Muscle of back (tissue), 3 donors: ENCODE measurements at regions not wholly inside any gene's neighbourhood (a gene's known extent, or its start where the extent isn't known, plus 50 kb on each side); places are given as distances from the start of the nearest gene placed in this dataset.

Source experiments
- DNase-seq, 3 donors: peaks; one replicate each; pipeline versions ENCODE4 v3.0.0 to v3.0.0-alpha.2; 2013

- DNase-seq = no peak
Observed at GRCh38 chr18:75544051-75544481, 116.6 kb upstream of the SMIM21 start.

DNA sequence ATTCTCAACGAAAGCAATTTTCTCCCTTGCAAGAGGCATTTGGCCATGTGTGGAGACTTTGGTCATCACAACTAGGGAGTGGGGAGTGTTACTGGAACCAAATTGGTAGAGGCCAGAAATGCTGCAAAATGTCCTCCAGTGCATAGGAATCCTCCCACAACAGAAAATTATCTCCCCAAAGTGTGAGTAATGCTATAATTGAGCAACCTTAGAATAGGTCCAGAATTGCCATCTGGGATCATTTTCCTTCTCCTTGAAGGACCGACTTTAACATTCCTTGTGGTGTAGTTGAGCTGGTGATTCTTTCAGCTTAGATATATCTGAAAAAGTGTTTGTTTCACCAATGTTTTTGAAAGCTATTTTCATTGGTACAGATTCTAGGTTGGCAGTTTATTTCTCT is 111.2 kb upstream of the SMIM21 start:
- no peak for DNase-seq

GRCh38 chr18:75533950-75534349 is 106.4 kb upstream of the SMIM21 start:
- peak in 1 of 3 donors; percentile 25 for DNase-seq

GRCh38 chr18:75533209-75533608 is 105.7 kb upstream of the SMIM21 start:
- no peak for DNase-seq

DNA sequence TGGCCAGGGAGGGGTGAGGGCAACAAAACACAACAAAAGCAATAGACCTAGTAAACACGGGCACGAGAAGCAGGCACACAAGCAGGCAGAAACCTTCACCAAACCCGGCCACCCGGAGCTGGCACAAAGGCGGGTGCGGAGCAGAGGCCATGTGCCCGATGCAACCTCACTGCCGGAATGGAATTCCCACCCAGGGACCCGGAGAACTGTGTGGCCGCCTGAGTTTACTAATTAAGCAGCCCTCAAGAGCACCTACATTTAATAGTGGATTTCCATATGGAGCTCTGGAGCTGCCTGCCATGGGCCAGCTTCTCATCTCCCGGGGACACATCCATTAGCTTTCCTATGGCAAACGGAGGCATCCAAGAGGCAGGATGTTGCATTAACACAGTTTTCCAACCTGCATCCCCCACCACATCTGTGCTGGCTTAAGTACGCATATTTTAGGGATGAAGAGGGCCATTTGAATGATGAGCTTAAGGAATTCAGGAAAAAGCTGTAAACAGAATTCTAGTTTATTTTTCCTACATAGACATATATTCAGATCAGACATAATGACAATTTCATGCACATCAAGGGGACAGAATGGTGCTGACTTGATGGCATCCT is 104.5 kb upstream of the SMIM21 start:
- peak in 1 of 3 donors; percentile 34 for DNase-seq

DNA sequence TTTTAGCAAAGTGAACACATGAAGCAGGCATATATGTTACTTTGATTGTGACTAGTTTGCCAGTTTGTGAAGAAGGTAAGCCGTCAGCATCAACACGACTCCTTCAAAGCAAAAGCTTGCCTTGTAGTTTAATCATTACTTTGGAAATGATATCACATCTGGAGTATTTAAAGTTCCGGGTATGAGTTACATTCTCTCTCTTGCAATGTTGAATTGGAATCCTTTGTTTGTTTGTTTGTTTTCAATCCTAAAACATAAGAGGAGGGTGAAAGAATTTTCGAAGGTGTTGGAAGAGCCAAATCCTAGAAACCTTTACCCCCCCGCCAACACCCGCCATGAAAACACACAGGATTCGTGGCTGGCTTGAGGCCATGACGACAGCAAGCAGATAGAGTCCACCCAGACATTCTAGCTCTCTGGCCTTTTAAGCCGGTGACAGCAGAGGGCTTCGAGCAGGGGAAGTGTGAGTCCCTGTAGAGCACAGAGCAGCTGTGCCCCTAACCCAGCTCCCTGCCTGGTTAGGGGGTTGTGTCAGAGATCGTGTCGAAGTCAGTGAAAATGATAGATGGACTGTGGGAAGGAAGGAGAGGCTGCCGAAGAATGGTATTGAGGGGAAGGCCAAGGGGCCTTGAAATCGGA is 103.8 kb upstream of the SMIM21 start:
- peak in 1 of 3 donors; percentile 53 for DNase-seq

DNA sequence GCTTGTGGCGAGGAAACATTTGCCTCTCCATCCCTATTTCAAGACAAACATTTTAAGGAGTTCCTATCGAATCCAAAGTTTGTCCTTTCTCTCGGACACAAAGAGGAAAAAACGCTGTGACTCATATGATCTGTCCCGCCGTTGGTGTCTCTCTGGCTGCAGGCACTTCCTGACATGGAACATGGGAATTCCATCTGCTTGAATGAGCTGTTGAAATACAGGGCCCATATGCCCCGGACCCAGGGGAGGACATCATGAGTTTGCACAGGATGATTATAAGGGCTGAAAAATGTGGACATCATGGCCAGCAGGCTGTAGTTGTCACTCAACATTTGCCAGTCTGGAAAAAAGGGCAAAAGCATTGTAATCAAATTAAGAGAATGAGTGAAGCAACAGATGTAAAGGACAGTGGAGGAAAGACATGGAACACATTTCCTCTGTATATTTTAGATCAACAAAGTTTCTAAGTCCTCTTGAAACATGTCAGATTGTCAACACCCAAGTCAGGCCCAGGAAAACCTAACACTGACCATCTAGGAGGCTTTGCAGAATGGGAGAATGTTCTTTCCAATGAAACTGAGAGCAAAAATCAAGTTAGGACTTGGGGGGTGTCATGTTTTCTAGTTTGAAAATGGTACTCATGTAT is 103.2 kb upstream of the SMIM21 start:
- peak in 1 of 3 donors; percentile 47 for DNase-seq

- DNase-seq = peak in 1 of 3 donors; percentile 27
Observed at GRCh38 chr18:75530118-75530517, 102.6 kb upstream of the SMIM21 start.

GRCh38 chr18:75529394-75529793 is 101.9 kb upstream of the SMIM21 start:
- peak in 1 of 3 donors; percentile 54 for DNase-seq

DNA sequence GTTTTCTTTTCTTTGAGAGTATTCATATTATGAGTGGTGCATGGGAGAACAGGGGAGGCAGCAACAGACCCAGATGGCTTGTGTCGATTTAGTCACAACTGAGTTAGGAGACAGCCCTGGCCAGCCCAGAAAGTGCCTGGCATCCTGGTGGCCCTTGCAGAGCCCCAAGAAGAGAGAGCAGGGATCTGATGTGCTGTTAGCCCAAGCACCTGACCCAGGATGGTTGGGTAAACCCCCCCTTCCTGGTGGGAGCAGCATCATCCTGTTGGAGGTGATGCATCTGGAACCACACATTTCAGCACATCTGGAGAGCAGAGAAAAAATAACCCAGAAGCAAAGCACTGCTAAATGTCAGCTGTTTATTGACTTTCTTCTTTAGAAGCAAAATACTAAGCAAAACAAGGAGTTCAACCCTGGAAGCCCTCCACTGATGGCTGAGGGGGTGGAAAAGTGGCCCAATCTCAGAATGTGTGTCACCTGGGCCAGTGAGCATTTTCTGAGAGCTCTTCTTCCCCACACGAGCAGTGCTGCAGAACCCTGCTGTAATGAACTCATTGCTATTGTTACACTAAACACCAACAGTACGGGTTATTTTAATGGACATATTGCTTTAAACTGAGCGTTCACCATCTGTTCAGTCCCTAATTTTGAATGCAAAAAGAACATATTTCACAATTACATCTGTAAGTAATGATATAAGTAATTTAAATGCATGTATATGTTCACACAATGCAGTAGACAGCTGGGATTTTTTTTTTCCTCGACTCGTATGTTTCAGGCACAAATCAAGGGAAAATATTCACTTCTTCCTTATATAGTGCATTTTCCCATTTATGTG is 100.6 kb upstream of the SMIM21 start:
- peak in 1 of 3 donors; percentile 63 for DNase-seq

- no peak for DNase-seq
Observed at GRCh38 chr18:75526038-75526437, 98.5 kb upstream of the SMIM21 start.

GRCh38 chr18:75525331-75525730 is 97.8 kb upstream of the SMIM21 start:
- no peak for DNase-seq

- no peak for DNase-seq
Observed at GRCh38 chr18:75524841-75525240, 97.3 kb upstream of the SMIM21 start.

- no peak for DNase-seq
Observed at GRCh38 chr18:75524181-75524580, 96.7 kb upstream of the SMIM21 start.

- no peak for DNase-seq
Observed at GRCh38 chr18:75521816-75522215, 94.3 kb upstream of the SMIM21 start.

- no peak for DNase-seq
Observed at GRCh38 chr18:75518007-75518406, 90.5 kb upstream of the SMIM21 start.

- no peak for DNase-seq
Observed at GRCh38 chr18:75517286-75517685, 89.8 kb upstream of the SMIM21 start.

GRCh38 chr18:75507636-75508035 is 80.1 kb upstream of the SMIM21 start:
- no peak for DNase-seq

DNA sequence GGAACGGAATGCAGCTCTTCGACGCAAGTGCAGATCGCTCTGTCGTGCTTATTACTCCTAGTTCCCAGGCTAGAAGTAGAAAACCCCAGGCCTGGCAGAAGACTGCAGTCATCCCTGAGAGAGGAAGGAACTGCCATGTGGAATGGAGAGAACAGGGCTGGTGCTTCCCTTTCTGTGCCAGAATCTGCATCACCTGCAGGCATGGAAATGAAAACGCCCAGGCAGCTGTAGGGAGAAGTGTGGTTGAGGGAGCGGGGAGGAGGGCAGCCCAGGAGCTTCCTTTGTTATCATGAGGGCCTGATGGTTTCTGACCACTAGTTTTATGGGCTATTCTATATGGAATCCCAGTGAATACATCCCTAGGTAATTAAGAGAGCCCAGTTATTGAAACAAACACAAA is 79.4 kb upstream of the SMIM21 start:
- no peak for DNase-seq

DNA sequence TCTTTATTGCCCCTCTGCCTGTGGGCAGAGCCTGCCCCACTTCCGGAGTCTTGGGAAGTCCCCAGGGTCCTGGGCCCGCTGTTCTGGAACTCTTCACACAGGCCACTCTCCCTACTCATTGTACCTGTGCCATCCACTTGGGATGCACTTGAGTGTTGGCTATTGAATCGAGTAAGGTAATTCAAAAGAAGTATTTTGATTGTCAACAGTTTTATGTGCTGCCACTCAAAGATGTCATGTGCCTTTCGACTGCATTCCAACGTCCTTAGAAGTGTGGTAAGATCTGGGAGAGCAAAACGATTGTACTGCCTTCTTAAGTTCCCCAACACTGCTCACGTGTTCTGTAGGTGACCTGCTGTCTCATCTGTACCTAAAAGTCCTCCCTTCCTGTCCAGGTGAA is 77.0 kb upstream of the SMIM21 start:
- DNase-seq = no peak

DNA sequence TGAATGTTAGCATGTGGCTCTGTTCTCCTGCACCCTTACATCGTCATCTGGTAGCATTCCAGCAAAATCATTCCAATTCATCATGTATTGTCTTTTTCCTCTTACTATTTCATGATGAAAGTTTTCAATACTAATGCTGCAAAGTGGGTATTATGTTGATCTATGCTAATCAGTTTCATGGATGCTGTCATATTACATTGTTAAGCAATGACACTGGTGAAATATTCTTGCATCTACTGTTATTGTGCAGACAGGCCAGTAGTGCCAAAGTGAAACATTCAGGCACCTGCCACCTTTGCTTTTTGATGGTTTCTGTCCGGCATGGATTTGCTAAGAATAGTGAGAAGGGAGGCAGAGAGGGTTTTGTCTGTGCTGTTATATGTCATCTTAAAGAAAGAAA is 76.1 kb upstream of the SMIM21 start:
- DNase-seq = no peak

DNA sequence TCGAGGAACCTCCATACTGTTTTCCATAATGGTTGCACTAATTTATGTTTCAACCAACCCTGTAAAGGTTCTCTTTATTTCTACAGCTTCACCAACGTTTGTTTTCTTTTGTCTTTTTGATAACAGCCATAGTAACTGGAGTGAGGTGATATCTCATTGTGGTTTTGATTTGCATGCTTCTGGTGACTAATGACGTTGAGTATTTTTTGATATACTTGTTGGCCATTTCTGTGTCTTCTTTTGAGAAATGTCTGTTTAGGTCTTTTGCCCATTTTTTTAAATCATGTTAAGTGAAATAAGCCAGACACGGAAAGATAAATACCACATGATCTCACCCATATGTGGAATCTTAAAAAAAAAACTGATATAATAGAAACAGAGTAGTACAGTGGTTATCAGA is 74.8 kb upstream of the SMIM21 start:
- DNase-seq = no peak
